ENCODE measurements at regions not wholly inside any gene's neighbourhood (a gene's known extent, or its start where the extent isn't known, plus 50 kb on each side); places are given as distances from the start of the nearest gene placed in this dataset.

GRCh38 chr7:124254396-124254795 is 221.5 kb upstream of the TMEM229A start:
- no peak for TF ChIP-seq POLR2A (IDR thresholded peaks at IDR 0.05; ENCODE audit: low read depth, low read length)
- no peak for TF ChIP-seq POLR2AphosphoS5 (IDR thresholded peaks at IDR 0.05; ENCODE audit: low read depth, low read length)
- no peak for TF ChIP-seq SPI1 (IDR thresholded peaks at IDR 0.05; ENCODE audit: low read depth, low read length)
- TF ChIP-seq TAF1 (IDR thresholded peaks at IDR 0.05; ENCODE audit: low read depth, low read length) = no peak
